ENCODE measurements at regions not wholly inside any gene's neighbourhood (a gene's known extent, or its start where the extent isn't known, plus 50 kb on each side); places are given as distances from the start of the nearest gene placed in this dataset.

DNA sequence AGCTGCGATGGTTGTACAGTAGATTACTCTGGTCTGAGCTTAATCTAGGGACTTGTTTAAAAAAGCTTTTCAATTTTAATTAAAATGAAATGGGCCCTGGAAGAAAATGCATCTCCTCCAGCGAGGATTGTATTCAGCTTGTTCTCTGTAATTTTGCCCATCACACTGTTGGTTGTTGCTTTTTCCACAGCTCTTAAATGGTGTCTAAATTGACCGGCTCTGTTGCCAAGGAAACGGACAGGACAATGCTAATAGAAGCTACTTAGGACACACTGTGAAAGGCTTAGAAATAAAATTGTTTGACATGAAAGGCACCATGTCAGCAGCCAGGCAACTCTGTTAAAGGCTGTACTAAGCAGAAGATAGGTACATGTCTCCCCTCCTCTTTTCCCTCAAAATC lies 116.7 kb upstream of the NRSN1 start:
- TF ChIP-seq, protein P1, sequence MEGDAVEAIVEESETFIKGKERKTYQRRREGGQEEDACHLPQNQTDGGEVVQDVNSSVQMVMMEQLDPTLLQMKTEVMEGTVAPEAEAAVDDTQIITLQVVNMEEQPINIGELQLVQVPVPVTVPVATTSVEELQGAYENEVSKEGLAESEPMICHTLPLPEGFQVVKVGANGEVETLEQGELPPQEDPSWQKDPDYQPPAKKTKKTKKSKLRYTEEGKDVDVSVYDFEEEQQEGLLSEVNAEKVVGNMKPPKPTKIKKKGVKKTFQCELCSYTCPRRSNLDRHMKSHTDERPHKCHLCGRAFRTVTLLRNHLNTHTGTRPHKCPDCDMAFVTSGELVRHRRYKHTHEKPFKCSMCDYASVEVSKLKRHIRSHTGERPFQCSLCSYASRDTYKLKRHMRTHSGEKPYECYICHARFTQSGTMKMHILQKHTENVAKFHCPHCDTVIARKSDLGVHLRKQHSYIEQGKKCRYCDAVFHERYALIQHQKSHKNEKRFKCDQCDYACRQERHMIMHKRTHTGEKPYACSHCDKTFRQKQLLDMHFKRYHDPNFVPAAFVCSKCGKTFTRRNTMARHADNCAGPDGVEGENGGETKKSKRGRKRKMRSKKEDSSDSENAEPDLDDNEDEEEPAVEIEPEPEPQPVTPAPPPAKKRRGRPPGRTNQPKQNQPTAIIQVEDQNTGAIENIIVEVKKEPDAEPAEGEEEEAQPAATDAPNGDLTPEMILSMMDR (IDR thresholded peaks at IDR 0.05): no peak
- Histone ChIP-seq H3K36me3 (no peaks in the 10 kb centered on the region), H3K27ac (no peak overlapping the region), H3K4me3 (no peak overlapping the region), H3K27me3 (no peaks in the 10 kb centered on the region), H3K9me3 (no peaks in the 10 kb centered on the region), H3K9ac (ENCODE audit: low read depth in 2 of 2, low read length in 2 of 2) (no peak overlapping the region), H3K4me1 (no peaks in the 10 kb centered on the region)
- intact Hi-C loops (cut with DNase I): no loop called here
- DNase-seq: no peak

- Histone ChIP-seq H3K36me3 (no peaks in the 10 kb centered on the region), H3K9me3 (no peaks in the 10 kb centered on the region), H3K27me3 (no peaks in the 10 kb centered on the region), H3K9ac (ENCODE audit: low read depth in 2 of 2, low read length in 2 of 2) (no peak overlapping the region), H3K4me3 (no peak overlapping the region), H3K27ac (no peak overlapping the region), H3K4me1 (no peaks in the 10 kb centered on the region)
- DNase-seq: no peak
- intact Hi-C loops (cut with DNase I): no loop called here
- TF ChIP-seq, protein P1 (IDR thresholded peaks at IDR 0.05): no peak
These were observed 115.9 kb upstream of the NRSN1 start for GRCh38 chr6:24010133-24010532.

GRCh38 chr6:24016286-24016685 lies 109.7 kb upstream of the NRSN1 start:
- no peak for DNase-seq
- Histone ChIP-seq H3K4me1 (no peaks in the 10 kb centered on the region), H3K27me3 (no peaks in the 10 kb centered on the region), H3K9ac (ENCODE audit: low read depth in 2 of 2, low read length in 2 of 2) (no peak overlapping the region), H3K36me3 (no peaks in the 10 kb centered on the region), H3K4me3 (no peak overlapping the region), H3K9me3 (no peaks in the 10 kb centered on the region), H3K27ac (no peak overlapping the region)
- TF ChIP-seq, protein P1 (IDR thresholded peaks at IDR 0.05): no peak
- intact Hi-C loops (cut with DNase I): no loop called here

GRCh38 chr6:24016857-24017256 lies 109.2 kb upstream of the NRSN1 start:
- TF ChIP-seq, protein P1 (IDR thresholded peaks at IDR 0.05): no peak
- Histone ChIP-seq H3K36me3 (no peaks in the 10 kb centered on the region), H3K4me1 (no peaks in the 10 kb centered on the region), H3K27ac (no peak overlapping the region), H3K9me3 (no peaks in the 10 kb centered on the region), H3K4me3 (no peak overlapping the region), H3K9ac (ENCODE audit: low read depth in 2 of 2, low read length in 2 of 2) (no peak overlapping the region), H3K27me3 (no peaks in the 10 kb centered on the region)
- intact Hi-C loops (cut with DNase I): no loop called here
- DNase-seq: no peak

DNA sequence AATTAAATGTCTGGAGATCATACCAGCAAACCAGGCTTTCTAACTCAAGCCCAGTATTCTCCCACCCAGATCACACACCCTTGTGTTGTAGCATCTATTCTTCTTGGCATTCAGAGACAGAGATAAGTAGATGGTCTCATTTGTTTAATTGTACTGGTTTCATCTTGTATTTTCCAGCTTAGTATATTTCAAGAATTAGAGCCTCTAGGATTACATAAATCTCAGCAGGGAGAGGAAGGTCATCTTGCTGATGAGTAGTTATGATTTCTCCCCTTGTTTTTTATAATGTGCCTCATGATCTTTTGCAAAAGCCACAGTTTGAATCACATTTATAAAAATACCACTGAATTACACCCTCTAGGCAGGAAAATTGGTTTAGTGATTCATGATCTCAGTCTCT lies 106.6 kb upstream of the NRSN1 start:
- Histone ChIP-seq H3K36me3 (no peaks in the 10 kb centered on the region), H3K9me3 (no peaks in the 10 kb centered on the region), H3K4me3 (no peak overlapping the region), H3K27ac (no peak overlapping the region), H3K9ac (ENCODE audit: low read depth in 2 of 2, low read length in 2 of 2) (no peak overlapping the region), H3K4me1 (no peaks in the 10 kb centered on the region), H3K27me3 (no peaks in the 10 kb centered on the region)
- intact Hi-C loops (cut with DNase I): no loop called here
- DNase-seq: no peak
- TF ChIP-seq, protein P1 (IDR thresholded peaks at IDR 0.05): no peak

- H3K4me1 ChIP-seq: no peaks in the 10 kb centered on the region
- DNase-seq: no peak
- no peaks in the 10 kb centered on the region for H3K9me3 ChIP-seq
- no peaks in the 10 kb centered on the region for H3K36me3 ChIP-seq
- no peak overlapping the region for H3K27ac ChIP-seq
- no peak overlapping the region for H3K9ac ChIP-seq (ENCODE audit: low read depth in 2 of 2, low read length in 2 of 2)
- TF ChIP-seq, protein P1 (IDR thresholded peaks at IDR 0.05): no peak
- no peak overlapping the region for H3K4me3 ChIP-seq
- intact Hi-C loops (cut with DNase I): no loop called here
- H3K27me3 ChIP-seq: no peaks in the 10 kb centered on the region
These were observed 106.2 kb upstream of the NRSN1 start for GRCh38 chr6:24019830-24020229.
